ENCODE measurements at regions not wholly inside any gene's neighbourhood (a gene's known extent, or its start where the extent isn't known, plus 50 kb on each side); places are given as distances from the start of the nearest gene placed in this dataset.

DNA sequence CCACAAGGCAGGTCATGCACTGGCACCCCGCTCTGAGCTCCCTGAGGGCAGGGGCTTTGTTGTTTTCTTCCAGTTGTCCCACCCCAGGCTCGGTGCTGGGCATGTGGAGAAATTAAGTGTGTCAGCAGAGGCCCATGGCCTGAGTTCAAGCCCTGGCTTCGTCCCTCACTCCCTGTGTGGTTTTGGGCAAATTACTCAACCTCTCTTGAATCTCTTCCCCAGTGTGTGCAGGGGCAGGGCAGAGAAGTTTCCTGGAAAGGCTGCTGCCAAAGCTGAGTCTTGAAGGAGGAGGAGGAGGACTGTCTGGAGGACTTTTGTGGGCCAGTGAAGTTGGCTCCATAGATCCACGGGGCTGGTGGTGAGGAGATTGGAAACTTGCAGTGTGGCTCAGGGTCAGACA is 138.1 kb upstream of the E2F8 start (continued):
- TF ChIP-seq POLR2A (IDR thresholded peaks at IDR 0.05; ENCODE audit: control extremely low read depth in 1 of 2, low read depth in 2 of 2, low read length in 2 of 2) (no peak), CREB1 (IDR thresholded peaks at IDR 0.05) (no peak)
